ENCODE measurements at regions not wholly inside any gene's neighbourhood (a gene's known extent, or its start where the extent isn't known, plus 50 kb on each side); places are given as distances from the start of the nearest gene placed in this dataset.

DNA sequence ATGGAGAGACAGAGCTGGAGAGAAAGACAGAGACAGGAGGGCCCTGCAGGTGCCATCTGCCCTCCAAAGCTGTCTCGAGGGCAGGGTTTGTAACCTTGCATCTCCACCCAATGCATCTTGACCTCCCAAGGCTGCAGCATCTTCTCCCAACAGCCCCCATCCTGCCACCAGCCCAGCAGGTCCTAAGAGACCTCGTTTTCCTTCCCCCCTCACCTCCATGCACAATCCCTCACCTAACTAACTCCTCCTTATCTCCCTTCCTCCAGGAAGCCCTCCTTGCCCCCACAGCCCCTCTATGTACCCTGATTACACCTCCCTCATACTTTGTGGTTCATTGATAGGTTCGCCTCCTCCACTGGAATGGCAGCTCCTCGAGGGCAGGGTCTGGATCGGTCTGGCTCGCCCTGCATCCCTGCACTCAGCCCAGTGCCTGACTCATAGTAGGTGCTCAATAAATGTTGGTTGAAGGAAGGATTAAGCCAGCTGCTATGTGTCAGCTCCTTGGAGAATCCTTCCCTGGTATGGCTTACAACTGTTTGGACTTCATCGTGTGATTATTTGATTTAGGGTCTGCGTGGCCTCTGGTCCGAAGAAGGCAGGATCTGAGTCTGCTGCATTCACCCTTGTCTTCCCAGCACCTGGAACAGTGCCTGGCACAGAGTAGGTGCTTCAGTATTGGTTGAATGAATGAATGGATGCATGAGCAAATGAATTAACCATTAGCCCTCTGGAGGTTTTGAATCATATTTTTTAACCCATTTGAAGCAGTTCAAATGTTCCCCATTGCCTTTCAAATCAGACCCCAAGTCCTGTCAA, 105.6 kb upstream of the PTPN1 start:
- no peak for DNase-seq

DNA sequence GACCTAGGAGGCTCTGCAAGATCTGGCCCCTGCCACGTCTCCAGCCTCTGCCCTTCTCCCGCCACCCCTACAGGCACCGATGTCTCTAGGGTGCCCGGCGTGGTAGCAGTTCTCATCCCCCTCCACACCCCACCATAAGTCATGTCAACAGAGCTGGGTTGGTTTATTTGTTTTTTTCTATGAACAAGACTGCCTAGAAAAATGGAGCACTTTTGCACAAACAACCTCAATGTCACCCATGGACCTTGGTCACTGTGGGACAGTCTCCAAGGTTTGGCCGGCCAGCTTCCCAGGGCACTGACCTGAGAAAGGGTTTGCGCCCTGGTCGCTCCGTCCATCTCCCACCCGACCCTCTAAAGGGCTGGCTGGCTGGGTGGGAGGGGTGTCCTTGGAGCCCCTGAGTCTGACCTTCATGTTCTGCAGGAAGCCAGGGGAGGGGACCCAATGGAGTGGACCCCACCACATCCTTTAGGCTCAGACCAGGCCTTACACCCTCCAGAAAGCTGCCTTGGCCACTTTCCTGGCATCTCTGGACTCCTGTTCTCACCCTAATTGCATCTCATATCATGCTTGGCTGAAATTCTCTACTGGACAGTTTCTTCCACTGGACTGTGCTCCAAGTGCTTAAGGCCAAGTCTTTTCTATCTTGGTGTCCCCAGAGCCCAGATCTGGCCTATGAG, 104.8 kb upstream of the PTPN1 start:
- DNase-seq: no peak

DNA sequence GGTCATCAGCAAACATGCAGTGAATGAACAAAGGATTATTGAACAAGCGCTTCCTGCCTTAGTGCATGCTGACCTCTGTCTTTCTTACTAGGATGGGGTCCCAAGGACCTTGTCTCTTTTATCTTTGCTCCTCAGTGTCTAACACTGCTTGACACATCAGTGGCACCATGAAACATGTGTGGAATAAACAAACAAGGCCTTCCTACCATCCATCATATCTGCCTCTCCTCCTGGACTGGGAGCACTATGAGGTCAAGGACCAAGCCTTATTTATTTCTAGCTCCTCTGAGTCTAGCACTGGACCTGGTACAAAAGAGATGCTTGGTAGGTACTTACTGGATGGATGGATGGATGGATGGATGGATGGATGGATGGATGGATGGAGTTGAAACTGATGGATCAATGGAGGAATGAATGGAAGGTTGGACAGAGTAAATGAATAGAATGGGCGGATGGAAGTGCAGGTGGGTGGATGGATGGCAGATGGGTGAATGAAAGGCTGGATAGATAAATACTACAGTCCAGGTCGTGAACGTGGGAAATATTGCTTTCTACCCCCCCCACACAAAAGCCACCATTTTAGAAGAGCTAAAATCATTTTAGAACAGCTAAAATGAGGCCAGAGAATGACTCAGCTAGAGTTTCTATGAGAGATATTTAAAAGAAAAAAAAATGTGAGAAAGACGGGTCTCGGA, 104.1 kb upstream of the PTPN1 start:
- no peak for DNase-seq

DNA sequence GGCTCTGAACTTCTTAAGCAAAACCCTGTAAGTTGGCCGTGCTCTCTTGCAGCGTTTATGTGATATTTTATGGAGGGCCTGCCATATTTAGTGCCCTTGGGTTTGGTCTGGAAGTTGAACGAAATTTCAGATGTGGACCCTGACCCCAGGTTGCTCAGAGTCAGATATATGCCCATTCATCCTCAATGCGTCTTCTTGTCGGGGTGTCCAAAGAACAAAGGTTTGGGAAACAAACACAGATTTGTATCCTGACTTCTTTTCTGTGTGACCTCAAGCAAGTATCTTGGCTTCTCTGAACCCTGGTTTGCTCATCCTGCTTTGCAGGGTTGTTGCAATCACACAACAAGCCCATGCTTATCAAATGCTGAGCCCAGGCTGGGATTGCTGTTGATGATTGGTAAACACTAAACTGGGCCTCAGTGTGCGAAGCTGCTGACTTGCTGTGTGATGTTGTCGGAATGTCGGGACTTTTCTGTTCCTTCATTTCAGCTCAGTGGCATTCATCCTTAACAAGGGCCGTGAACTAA, 103.5 kb upstream of the PTPN1 start:
- no peak for DNase-seq

DNA sequence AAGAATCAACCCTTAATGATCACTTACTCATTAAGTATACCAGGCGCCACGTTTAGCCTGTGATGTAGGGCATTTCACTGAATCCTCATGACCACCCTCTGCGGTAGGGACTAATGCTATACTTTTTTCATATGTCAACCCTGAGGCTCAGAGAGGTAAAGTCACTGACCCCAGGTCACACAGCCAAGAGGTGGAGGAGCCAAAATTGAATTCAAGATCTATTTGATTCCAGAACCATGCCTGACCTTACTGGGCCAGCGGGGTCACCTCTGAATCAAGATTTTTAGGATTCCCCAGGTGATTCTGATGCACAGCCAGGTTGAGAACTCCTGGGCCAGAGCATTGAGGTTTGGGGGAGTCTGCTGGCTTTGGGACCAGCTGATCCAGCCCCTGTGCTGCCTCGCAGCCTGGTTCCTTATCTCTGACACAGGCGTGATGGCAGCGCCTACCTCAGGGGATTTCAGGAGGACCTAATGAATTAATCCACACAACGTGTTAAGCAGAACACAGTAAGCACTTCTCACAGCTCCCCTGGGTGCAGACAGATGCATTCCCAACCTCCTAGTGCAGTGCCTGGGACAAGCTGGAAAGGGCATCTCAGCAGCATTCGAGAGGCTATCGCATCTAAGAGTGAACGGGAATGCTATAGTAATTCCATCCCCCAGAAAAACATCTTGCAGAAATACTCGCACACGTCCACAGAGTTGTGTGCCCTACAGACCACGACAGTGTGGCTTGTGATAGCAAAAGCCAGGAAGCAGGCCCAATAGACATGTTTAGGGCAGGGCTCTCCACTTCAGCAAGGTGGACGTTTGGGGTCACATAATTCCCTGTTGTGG, 101.4 kb upstream of the PTPN1 start:
- DNase-seq: no peak

DNA sequence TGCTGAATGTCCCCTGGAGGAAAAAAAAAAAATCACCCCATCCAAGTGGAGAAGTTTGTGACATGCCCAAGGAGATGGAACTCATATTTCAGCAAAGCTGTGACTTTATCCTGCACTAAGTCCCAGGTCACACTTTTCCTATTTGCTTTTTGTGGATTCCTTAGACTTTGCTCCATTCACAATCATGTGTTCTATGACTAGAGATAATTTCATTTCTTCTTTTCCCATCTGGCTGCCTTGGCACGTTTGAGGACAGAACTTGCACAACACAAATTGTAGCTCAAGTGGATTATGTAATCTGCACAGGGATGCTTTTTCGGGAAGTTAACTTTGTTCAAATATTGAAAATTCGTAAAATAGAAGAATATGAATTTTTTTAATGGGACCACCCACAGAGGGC, 100.7 kb upstream of the PTPN1 start:
- DNase-seq: peak; percentile 32

DNA sequence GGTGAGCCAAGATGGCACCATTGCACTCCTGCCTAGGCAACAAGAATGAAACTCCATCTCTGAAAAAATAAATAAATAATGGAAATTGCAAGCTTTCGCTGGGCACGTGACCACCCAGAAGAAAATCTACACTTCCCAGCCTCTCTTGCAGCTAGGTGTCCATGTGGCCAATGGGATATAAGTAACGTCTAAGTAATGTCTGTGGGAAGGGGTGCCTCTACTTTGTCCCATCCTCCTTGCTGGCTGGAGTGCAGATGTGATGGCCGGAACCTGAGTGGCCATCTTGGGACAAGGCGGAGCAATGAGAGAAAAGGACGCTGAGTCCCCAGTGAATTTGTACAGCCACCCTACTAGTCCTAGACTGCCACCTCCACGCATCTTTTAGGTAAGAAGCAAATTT, 99.8 kb upstream of the PTPN1 start:
- no peak for DNase-seq

DNA sequence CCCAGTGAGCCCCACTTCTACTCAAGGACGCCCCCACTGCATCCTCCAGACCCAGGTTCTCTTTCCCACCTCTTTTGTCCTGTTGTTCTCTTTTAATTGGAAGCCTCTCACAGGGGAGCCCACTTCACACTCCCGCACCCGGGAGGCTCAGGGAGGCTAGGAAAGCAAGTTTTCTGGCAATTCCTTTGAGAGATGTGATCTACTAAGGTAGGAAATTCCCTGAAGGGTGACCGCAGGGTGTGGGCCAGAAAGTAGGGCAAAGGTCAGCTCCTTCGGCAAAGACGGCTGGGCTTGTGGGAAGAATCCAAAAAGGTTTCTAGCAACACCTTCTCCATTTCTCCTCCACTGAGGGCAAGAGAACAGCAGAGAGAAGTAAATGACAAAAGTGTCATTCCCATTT, 98.1 kb upstream of the PTPN1 start:
- no peak for DNase-seq

DNA sequence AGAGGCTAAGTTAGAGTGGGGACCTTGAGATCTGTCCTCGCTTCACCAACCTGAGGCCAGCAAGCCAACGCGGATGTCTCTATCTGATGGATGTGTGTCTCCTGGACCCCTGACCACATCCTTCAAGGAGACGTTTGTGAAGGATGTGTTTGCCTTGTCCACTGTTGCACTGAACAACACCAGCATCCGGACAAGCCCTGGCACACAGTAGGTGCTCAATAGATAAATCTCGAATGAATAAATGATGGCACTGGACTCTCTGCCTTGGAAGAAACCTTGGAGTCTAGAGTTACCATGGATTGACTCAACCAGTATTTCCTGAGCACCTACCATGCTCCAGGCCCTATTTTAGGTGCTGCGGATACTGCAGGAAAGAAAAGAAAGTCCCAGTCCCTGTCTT, 97.7 kb upstream of the PTPN1 start:
- no peak for DNase-seq

DNA sequence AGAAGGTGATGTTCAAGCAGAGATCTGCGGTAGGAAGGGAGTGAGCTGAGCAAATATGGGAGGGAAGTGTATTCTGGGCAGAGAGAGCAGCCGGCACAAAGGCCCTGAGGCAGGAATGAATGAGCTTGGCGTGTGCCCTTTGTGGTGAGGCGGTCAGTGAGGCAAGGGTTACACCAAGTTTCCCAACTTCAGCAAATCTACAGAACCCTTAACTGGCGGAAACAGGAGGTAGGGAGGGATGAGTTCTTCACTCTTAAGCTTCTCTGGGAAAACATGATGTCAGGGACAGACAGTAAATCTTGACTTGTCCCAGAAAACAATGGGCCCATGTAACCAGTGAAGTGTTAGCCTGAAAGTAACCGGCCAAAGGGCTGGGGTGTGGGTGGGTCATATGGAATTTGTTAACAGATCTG, 97.1 kb upstream of the PTPN1 start:
- no peak for DNase-seq

DNA sequence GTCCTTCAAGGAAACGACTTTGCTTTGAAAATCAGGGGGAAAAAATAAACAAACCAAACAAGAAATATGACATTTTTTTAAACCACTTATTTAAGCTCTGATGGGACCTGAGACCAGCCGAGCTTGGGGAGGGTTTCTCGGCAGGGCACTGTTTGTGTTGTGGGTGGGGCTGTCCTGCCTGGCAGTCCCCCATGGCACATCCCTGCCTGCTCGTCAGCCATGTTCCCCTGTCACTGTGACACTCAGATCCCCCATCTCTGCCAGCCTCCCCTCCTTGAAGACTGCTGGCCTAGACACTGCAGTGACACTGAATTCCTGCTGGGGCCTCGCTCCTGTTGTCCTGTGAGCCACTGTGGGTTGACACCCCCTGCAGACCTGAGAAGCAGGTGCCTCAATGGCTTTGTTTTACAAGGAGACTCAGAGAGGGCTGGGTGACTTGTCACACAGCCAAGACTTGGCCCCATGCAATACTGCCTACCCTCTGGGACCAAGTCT, 95.1 kb upstream of the PTPN1 start:
- no peak for DNase-seq

DNA sequence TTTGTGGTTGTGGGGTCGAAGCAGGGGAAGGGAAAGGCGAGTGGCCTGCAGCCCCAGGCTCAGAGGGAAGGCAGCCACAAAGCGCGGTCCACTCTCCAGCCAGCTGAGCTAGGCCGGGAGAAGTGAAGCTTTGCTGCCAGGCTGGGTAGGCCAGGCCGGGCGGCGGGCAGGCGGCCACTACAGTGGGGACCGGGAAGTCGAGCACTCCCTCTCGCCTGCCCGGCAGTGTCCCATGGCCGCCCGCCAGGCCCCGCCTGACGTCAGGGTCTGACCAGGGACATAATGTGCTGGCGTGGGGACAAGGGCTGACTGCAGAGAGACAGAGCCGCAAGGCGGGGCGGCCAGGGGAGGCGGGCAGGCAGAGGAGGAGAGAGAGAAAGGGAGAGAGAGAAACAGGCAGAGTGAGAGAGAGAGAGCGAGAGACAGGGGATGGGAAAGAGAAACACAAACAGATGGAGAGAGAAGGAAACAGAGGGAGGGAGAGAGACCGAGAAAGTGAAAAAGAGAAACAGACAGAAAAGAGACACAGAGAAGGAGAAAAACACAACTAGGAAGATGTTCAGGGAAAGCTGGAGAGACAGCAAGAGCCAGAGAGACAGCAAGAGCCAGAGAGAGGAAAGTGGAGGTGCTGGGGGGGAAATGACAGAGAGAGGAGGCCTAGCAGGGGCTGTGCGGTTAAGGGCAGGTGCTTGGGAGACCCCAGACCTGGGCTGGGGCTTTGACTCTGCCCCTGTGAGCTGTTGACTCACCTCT, 94.5 kb upstream of the PTPN1 start:
- peak; percentile 94 for DNase-seq

DNA sequence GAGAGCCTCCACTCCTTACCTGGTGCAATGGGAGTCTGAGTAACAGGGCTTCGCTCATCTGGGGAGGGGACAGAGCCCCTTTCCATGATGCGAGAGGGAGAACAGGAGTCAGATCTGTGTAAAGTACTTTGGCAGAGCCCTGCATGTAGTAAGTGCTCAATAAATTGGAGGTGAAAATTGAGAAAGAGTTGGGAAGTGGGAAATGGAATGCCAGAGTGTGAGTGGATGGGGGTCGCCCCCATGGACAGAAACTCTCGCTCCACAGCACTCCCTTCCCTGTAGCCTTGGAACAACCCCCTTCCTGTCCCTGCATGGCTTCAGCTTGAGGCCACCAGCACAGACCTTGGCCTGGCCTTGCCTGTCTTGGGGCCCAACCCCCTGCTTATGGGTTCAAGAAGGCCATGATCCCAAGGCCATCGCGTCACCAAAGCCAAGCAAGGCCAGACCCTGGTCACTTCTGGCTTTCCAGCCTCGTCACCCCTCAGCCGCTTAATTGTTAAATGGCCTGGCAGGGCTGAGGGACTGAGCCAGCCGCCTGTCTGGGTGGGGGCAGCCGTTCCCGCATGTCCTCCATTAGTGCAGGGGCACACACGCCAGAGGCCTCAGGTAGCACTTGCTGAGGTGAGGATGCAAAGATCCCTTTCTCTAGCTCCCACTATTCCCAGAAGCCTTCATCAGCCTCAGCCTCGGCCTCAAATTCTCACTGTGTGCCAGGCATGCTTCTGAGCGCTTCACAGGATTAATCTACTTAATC, 93.7 kb upstream of the PTPN1 start:
- DNase-seq: no peak

DNA sequence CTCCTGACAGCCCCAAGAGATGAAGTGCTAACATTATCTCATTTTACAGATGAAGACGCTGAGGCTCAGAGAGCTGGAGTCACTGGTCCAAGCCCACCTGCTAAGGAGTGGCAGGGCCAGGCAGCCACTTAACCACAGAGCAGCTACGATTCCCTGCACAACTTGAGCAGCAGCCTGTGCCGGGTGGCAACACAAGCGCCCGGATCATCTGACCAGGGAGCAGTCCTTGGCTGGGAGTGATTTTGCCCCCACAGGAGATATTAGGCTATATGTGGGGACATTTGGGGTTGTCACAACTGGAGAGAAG, 93.2 kb upstream of the PTPN1 start:
- DNase-seq: no peak

DNA sequence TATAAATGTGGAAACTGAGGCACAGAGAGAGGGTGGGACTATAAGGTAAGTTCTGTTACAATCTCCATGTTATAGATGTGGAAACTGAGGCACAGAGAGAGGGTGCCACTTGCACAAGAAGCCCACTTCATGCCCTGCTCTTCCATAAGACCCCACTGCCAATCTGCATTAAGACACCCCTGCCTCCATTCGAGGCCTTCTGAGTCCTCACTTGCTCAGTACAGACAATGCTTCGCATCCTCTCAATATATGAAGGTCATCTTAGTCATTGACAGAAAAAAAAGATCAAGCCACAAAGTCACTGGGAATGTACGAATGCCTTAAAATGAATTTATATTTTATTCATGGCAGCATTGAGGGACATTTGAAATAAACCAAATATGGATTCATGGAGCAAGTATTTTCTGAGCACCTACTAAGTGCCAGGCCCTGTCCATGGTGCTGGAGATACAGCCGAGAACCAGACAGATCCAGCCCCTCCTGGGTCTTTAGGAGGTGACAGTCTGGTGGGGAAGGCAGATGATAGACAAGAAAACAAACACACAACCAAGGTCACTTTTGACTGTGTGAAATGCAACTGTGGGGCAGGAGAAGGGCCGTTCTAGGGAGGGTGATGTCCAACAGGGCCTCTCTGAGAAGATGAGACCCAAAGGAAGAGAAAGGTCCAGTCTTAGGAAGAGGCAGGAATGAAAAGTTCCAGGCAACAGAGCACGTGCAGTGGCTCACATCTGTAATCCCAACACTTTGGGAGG, 92.5 kb upstream of the PTPN1 start:
- no peak for DNase-seq

DNA sequence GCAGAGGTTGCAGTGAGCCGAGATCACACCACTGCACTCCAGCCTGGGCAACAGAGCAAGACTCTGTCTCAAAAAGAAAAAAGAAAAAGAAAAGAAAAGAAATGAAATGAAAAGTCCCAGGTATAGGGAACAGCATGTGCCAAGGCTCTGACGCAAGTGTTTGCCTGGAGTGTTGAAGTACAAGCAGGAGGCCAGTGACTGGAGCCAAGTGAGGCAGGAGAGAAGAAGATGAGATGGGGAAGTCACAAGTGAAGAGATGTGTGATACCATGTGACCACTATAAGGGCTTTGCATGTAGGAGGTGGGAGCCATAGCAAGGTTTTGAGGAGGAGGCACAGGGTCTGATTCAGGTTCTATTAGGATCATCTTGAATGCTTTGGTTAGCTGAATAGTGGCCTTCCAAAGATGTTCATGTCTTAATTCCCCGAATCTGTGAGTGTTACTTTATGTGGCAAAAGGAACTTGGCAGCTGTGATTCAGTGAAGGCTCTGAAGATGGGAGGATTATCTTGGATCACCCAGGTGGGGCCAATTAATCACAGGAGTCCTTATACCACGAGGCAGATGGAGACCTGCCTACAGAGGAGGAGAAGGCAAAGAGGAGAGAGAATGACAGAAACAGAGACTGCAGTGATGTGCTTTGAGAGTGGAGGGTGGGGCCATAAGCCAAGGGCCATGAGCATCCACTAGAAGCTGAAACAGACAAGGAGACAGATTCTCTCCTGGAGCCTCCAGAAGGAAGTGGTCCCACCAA, 91.1 kb upstream of the PTPN1 start:
- DNase-seq: no peak

DNA sequence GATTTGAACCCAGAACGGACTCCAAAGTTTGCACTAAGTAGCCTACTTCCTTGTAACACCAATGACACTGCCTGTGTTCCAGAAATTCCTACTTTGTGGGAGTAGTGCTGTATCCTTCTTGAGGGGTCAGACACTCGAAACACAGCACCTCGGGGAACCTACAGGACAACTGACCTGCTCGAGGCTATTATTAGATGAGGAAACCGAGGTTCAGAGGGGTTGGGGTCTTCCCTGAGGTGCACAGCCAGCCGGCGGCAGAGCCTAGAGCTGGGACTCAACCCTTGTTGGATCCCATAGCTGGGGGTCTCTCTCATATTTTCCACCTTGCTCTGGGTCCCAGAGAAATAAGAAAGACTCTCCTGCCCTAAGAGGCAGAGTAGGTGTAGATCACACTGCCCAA, 89.8 kb upstream of the PTPN1 start:
- no peak for DNase-seq
